ENCODE measurements at regions not wholly inside any gene's neighbourhood (a gene's known extent, or its start where the extent isn't known, plus 50 kb on each side); places are given as distances from the start of the nearest gene placed in this dataset.

DNA sequence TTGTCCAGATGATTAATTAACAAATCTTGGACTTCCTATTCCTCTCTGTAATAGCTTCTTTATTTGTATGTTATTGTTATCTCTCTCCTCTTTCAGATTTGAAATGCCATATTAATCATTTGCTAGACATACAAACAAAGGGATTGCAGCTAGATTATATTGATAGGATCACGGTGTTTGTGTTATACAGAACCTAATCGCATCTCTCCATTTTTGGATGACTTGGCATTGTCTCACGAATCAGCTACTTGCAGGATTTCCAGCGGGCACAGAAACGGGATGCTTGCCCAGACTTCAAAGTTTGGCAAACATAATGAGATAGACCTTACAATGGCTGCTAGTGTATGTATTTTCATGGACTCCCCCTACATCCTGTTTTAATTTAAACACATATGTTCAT lies 368.1 kb downstream of the TLE4 start:
- TF ChIP-seq, protein P1, sequence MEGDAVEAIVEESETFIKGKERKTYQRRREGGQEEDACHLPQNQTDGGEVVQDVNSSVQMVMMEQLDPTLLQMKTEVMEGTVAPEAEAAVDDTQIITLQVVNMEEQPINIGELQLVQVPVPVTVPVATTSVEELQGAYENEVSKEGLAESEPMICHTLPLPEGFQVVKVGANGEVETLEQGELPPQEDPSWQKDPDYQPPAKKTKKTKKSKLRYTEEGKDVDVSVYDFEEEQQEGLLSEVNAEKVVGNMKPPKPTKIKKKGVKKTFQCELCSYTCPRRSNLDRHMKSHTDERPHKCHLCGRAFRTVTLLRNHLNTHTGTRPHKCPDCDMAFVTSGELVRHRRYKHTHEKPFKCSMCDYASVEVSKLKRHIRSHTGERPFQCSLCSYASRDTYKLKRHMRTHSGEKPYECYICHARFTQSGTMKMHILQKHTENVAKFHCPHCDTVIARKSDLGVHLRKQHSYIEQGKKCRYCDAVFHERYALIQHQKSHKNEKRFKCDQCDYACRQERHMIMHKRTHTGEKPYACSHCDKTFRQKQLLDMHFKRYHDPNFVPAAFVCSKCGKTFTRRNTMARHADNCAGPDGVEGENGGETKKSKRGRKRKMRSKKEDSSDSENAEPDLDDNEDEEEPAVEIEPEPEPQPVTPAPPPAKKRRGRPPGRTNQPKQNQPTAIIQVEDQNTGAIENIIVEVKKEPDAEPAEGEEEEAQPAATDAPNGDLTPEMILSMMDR (IDR thresholded peaks at IDR 0.05), result no peak
- TF ChIP-seq POLR2AphosphoS5 (IDR thresholded peaks at IDR 0.05; ENCODE audit: low read depth, low read length), result no peak
- TF ChIP-seq, protein P2, sequence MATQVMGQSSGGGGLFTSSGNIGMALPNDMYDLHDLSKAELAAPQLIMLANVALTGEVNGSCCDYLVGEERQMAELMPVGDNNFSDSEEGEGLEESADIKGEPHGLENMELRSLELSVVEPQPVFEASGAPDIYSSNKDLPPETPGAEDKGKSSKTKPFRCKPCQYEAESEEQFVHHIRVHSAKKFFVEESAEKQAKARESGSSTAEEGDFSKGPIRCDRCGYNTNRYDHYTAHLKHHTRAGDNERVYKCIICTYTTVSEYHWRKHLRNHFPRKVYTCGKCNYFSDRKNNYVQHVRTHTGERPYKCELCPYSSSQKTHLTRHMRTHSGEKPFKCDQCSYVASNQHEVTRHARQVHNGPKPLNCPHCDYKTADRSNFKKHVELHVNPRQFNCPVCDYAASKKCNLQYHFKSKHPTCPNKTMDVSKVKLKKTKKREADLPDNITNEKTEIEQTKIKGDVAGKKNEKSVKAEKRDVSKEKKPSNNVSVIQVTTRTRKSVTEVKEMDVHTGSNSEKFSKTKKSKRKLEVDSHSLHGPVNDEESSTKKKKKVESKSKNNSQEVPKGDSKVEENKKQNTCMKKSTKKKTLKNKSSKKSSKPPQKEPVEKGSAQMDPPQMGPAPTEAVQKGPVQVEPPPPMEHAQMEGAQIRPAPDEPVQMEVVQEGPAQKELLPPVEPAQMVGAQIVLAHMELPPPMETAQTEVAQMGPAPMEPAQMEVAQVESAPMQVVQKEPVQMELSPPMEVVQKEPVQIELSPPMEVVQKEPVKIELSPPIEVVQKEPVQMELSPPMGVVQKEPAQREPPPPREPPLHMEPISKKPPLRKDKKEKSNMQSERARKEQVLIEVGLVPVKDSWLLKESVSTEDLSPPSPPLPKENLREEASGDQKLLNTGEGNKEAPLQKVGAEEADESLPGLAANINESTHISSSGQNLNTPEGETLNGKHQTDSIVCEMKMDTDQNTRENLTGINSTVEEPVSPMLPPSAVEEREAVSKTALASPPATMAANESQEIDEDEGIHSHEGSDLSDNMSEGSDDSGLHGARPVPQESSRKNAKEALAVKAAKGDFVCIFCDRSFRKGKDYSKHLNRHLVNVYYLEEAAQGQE (IDR thresholded peaks at IDR 0.05; ENCODE audit: insufficient read depth in 1 of 2, low read depth in 2 of 2, low read length in 1 of 2), result no peak

All from Panc1 (cell line).